ENCODE measurements at regions not wholly inside any gene's neighbourhood (a gene's known extent, or its start where the extent isn't known, plus 50 kb on each side); places are given as distances from the start of the nearest gene placed in this dataset.

- TF ChIP-seq EZH2 (IDR thresholded peaks at IDR 0.05; ENCODE audit: insufficient read depth, low read length), result no peak
- no peak for TF ChIP-seq CTCF (IDR thresholded peaks at IDR 0.05; ENCODE audit: insufficient read depth, low read depth, low read length)
Measured at GRCh38 chrX:63927848-63928247, 142.8 kb upstream of the ARHGEF9 start.
